DMS 273 (cell line): ENCODE measurements at regions not wholly inside any gene's neighbourhood (a gene's known extent, or its start where the extent isn't known, plus 50 kb on each side); places are given as distances from the start of the nearest gene placed in this dataset.

Experiments
- DNase-seq: peaks from one replicate; lab custom pipeline; 2025; ENCODE audit not compliant: unreplicated experiment; lab: John Stamatoyannopoulos, UW

DNA sequence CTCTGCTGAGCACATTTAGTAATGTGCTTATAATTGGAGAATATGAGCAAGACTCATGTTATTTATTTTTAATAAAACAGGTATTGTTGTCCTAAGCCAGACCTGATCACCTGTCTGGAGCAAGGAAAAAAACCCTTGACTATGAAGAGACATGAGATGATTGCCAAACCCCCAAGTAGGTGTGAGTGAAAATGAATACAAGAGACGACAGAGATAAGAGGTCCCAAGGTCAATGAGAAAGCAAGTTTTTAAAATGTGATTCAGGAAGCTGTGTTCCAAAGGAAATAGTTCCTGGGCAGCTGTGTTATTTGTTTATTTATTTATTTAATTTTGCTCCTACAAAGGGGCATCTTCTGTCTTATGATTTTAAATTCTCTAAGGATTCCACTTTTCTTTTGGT is 83.1 kb downstream of the ZNF486 start:
- no peak for DNase-seq
